ENCODE measurements at regions not wholly inside any gene's neighbourhood (a gene's known extent, or its start where the extent isn't known, plus 50 kb on each side); places are given as distances from the start of the nearest gene placed in this dataset.
"Not testable (repeated sequence)": the region's sequence is repeated elsewhere in the genome, so short reads cannot be mapped to it uniquely, and the experiment has no call there.

DNA sequence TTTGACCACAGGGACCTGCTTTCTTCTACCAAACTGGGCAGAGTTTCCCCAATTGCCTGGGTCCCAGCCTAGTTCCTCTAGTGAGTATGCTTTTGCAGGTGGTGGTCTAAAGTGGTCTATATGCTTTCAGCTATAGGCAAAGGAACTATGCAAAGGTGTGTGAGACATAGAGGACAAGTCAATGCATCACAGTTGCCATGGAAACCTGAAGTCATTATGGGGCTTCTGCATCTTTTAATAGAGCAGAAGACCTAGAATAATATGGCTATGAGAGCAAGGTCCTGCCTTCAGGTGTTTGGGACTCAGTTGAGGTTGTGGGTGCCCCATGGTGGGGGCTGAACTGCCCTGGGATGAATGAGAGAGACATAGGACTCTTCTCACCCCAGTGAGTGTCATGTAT, 92.1 kb upstream of the RAB40AL start:
- no peak for DNase-seq
- H3K4me1 ChIP-seq (ENCODE audit: control insufficient read depth, insufficient read depth, low read length, poor library complexity, severe bottlenecking): no peaks in the 10 kb centered on the region
- H3K9me3 ChIP-seq (ENCODE audit: control insufficient read depth, low read length): no peaks in the 10 kb centered on the region
- no peaks in the 10 kb centered on the region for H3K36me3 ChIP-seq (ENCODE audit: control insufficient read depth, insufficient read depth, low read length)
- H3K27ac ChIP-seq (ENCODE audit: insufficient read depth, low read length, poor library complexity, severe bottlenecking): no peak overlapping the region
- no peaks in the 10 kb centered on the region for H3K27me3 ChIP-seq (replicated peaks; ENCODE audit: control insufficient read depth, insufficient read depth, low read length, poor library complexity, severe bottlenecking)
- H3K4me3 ChIP-seq (ENCODE audit: insufficient read depth, low read depth, low read length, poor library complexity, severe bottlenecking): no peak overlapping the region

DNA sequence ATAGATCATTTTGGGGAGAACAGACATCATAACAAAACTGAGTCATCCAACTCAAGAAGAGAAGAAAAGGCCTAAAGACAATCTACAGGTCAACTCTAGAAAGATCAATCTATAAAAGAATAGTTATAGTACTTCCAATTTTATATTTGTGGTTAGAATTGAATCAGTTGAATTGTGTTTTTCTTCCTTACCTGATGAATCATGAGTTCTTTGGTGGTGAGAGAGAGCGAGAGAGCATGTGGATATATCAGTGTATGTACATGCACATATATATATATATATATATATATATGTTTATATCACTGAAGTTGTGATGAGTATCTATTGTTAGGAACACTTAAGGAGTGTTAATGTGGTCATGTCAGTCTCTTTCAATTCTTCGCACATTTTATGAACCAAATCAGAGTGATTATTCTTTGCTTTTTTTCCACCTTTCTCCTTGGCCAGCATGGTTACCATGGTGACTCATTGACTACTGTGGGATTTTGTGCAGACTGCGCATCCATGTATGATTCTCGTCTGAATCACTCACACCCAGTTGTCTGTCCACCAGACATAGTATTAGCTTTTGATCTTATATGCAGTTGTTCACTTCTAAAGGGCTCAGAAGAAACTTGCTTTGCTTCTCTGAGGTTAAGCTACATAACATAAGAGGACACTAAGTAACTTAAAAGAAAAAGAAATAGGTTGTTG, 90.4 kb upstream of the RAB40AL start:
- no peak for DNase-seq
- Histone ChIP-seq H3K4me3 (ENCODE audit: insufficient read depth, low read depth, low read length, poor library complexity, severe bottlenecking) (no peak overlapping the region), H3K9me3 (ENCODE audit: control insufficient read depth, low read length) (no peaks in the 10 kb centered on the region), H3K27me3 (replicated peaks; ENCODE audit: control insufficient read depth, insufficient read depth, low read length, poor library complexity, severe bottlenecking) (no peaks in the 10 kb centered on the region), H3K36me3 (ENCODE audit: control insufficient read depth, insufficient read depth, low read length) (no peaks in the 10 kb centered on the region), H3K27ac (ENCODE audit: insufficient read depth, low read length, poor library complexity, severe bottlenecking) (no peak overlapping the region), H3K4me1 (ENCODE audit: control insufficient read depth, insufficient read depth, low read length, poor library complexity, severe bottlenecking) (no peaks in the 10 kb centered on the region)

DNA sequence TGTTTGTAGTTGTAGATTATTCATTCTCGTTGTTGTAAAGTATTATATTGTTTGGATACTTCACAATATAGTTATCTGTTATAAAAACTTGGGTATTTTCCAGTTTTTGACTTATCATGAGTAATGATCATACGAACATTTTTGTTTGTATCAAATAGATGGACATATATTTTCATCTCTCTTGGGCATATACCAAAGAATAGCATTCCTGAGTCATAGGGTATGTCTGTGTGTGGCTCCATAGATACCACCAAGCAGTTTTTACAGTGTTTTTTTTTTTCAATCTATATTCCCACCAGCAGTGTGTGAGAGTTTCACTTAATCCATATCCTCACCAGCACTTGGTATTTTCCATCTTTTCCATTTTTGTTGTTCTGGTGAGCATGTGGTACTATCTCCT, 89.7 kb upstream of the RAB40AL start:
- no peak for DNase-seq
- H3K27ac ChIP-seq (ENCODE audit: insufficient read depth, low read length, poor library complexity, severe bottlenecking): no peak overlapping the region

DNA sequence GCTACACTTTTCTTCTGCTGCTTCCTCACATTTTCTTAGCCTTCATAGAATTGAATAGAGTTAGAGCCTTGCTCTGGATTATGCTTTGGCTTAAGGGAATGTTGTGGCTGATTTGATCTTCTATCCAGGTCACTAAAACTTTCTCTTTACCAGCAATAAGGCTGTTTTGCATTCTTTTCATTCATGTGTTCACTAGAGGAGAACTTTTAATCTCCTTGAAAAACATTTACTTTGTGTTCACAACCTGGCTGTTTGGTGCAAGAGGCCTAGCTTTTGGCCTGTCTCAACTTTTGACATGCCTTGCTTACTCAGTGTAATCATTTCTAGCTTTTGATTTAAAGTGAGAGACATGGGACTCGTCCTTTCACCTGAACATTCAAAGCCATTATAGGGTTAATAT, 87.7 kb upstream of the RAB40AL start:
- no peak for DNase-seq
- H3K4me3 ChIP-seq (ENCODE audit: insufficient read depth, low read depth, low read length, poor library complexity, severe bottlenecking): no peak overlapping the region
- no peaks in the 10 kb centered on the region for H3K36me3 ChIP-seq (ENCODE audit: control insufficient read depth, insufficient read depth, low read length)
- H3K9me3 ChIP-seq (ENCODE audit: control insufficient read depth, low read length): no peaks in the 10 kb centered on the region
- no peak overlapping the region for H3K27ac ChIP-seq (ENCODE audit: insufficient read depth, low read length, poor library complexity, severe bottlenecking)
- H3K4me1 ChIP-seq (ENCODE audit: control insufficient read depth, insufficient read depth, low read length, poor library complexity, severe bottlenecking): no peaks in the 10 kb centered on the region
- H3K27me3 ChIP-seq (replicated peaks; ENCODE audit: control insufficient read depth, insufficient read depth, low read length, poor library complexity, severe bottlenecking): no peaks in the 10 kb centered on the region

More for the DNA sequence above, 89.7 kb upstream of the RAB40AL start:
- Histone ChIP-seq H3K27me3 (replicated peaks; ENCODE audit: control insufficient read depth, insufficient read depth, low read length, poor library complexity, severe bottlenecking) (no peaks in the 10 kb centered on the region), H3K4me1 (ENCODE audit: control insufficient read depth, insufficient read depth, low read length, poor library complexity, severe bottlenecking) (no peaks in the 10 kb centered on the region), H3K9me3 (ENCODE audit: control insufficient read depth, low read length) (no peaks in the 10 kb centered on the region), H3K4me3 (ENCODE audit: insufficient read depth, low read depth, low read length, poor library complexity, severe bottlenecking) (no peak overlapping the region), H3K36me3 (ENCODE audit: control insufficient read depth, insufficient read depth, low read length) (no peaks in the 10 kb centered on the region)

DNA sequence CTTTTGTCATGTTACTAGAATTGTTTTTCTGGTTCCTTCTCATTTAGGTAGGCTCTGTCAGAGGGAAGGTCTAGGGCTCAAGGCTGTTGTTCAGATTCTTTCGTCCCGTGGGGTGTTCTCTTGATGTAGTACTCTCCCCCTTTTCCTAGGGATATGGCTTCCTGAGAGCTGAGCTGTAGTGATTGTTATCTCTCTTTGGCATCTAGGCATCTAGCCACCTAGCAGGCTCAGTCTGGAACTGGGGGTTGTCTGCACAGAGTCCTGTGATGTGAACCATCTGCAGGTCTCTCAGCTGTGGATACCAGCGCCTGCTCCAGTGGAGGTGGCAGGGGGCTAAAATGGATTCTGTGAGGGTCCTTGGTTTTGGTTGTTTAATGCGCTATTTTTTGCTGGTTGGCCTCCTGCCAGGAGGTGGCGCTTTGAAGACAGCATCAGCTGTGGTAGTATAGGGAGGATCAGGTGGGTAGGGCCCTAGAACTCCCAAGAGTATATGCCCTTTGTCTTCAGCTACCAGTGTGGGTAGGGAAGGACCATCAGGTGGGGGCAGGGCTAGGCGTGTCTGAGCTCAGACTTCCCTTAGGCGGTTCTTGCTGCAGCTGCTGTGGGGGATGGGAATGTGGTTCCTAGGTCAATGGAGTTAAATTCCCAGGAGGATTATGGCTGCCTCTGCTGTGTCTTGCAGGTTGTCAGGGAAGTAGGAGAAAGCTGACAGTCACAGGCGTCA, 78.1 kb upstream of the RAB40AL start:
- H3K4me1 ChIP-seq (ENCODE audit: control insufficient read depth, insufficient read depth, low read length, poor library complexity, severe bottlenecking); H3K36me3 ChIP-seq (ENCODE audit: control insufficient read depth, insufficient read depth, low read length); H3K27me3 ChIP-seq (replicated peaks; ENCODE audit: control insufficient read depth, insufficient read depth, low read length, poor library complexity, severe bottlenecking); H3K4me3 ChIP-seq (ENCODE audit: insufficient read depth, low read depth, low read length, poor library complexity, severe bottlenecking); H3K27ac ChIP-seq (ENCODE audit: insufficient read depth, low read length, poor library complexity, severe bottlenecking); DNase-seq; H3K9me3 ChIP-seq (ENCODE audit: control insufficient read depth, low read length): not testable (repeated sequence)

DNA sequence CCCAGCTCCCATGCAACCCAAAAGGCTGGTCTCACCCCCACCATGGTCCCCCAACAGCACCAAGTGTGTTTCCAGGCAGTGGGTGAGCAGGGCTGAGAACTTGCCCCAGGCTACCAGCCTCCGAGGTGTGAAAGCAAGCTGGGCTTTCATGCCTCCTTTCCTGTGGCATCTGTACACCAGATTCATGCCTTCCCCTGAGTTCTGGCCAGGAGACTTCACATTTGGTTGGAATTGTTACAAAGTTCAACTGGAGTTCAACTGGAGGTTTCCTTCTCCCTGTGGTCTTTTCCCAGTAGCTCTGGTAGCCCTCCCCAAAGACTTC, 77.6 kb upstream of the RAB40AL start:
- Histone ChIP-seq H3K4me3 (ENCODE audit: insufficient read depth, low read depth, low read length, poor library complexity, severe bottlenecking) (no peak overlapping the region), H3K9me3 (ENCODE audit: control insufficient read depth, low read length) (no peaks in the 10 kb centered on the region), H3K27me3 (replicated peaks; ENCODE audit: control insufficient read depth, insufficient read depth, low read length, poor library complexity, severe bottlenecking) (no peaks in the 10 kb centered on the region), H3K36me3 (ENCODE audit: control insufficient read depth, insufficient read depth, low read length) (no peaks in the 10 kb centered on the region), H3K4me1 (ENCODE audit: control insufficient read depth, insufficient read depth, low read length, poor library complexity, severe bottlenecking) (no peaks in the 10 kb centered on the region), H3K27ac (ENCODE audit: insufficient read depth, low read length, poor library complexity, severe bottlenecking) (no peak overlapping the region)
- DNase-seq: no peak

DNA sequence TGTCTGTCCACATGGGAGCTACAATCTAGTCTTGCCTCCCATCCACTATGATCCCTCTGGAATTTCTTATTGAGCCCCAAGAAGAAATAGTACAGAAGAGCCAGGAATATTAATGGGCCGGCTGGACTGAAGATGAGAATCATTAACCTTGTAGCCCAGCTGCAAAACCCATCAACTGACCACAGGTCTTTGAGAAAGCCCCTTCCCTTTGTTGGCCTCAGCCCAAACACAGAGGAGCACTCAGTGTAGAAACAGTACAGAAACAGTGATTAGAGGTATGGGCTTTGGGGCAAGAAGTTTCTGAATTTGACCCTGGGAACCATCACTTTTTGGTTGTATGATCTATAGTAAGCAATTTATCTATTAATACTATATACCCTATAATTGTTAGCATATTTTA, 76.8 kb upstream of the RAB40AL start:
- Histone ChIP-seq H3K36me3 (ENCODE audit: control insufficient read depth, insufficient read depth, low read length) (no peaks in the 10 kb centered on the region), H3K4me1 (ENCODE audit: control insufficient read depth, insufficient read depth, low read length, poor library complexity, severe bottlenecking) (no peaks in the 10 kb centered on the region), H3K27ac (ENCODE audit: insufficient read depth, low read length, poor library complexity, severe bottlenecking) (no peak overlapping the region), H3K27me3 (replicated peaks; ENCODE audit: control insufficient read depth, insufficient read depth, low read length, poor library complexity, severe bottlenecking) (no peaks in the 10 kb centered on the region), H3K9me3 (ENCODE audit: control insufficient read depth, low read length) (no peaks in the 10 kb centered on the region), H3K4me3 (ENCODE audit: insufficient read depth, low read depth, low read length, poor library complexity, severe bottlenecking) (no peak overlapping the region)
- no peak for DNase-seq

DNA sequence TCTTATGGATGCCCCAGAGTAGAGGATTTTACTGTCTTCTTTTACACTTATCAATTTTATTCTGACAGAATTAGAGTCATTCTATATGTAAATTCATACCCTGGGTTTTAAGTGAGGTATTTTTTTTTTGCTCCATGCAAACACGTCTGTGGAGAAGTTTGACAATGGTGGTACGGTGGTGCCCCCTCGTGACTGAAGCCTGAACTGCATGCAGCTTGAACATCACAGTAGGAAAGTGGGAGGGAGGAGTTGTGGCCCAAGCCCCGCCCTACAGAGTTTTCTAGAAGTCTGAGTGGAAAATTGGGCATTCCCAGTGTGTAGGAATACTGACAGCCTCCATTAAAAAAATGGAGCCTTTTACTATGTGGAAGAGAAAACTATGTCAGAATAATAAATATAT, 73.3 kb upstream of the RAB40AL start:
- H3K4me3 ChIP-seq (ENCODE audit: insufficient read depth, low read depth, low read length, poor library complexity, severe bottlenecking): no peak overlapping the region
- no peak overlapping the region for H3K27ac ChIP-seq (ENCODE audit: insufficient read depth, low read length, poor library complexity, severe bottlenecking)
- H3K9me3 ChIP-seq (ENCODE audit: control insufficient read depth, low read length): no peaks in the 10 kb centered on the region
- peak; percentile 46 to 69 (median 62) for DNase-seq
- no peaks in the 10 kb centered on the region for H3K27me3 ChIP-seq (replicated peaks; ENCODE audit: control insufficient read depth, insufficient read depth, low read length, poor library complexity, severe bottlenecking)
- H3K4me1 ChIP-seq (ENCODE audit: control insufficient read depth, insufficient read depth, low read length, poor library complexity, severe bottlenecking): no peaks in the 10 kb centered on the region
- no peaks in the 10 kb centered on the region for H3K36me3 ChIP-seq (ENCODE audit: control insufficient read depth, insufficient read depth, low read length)

DNA sequence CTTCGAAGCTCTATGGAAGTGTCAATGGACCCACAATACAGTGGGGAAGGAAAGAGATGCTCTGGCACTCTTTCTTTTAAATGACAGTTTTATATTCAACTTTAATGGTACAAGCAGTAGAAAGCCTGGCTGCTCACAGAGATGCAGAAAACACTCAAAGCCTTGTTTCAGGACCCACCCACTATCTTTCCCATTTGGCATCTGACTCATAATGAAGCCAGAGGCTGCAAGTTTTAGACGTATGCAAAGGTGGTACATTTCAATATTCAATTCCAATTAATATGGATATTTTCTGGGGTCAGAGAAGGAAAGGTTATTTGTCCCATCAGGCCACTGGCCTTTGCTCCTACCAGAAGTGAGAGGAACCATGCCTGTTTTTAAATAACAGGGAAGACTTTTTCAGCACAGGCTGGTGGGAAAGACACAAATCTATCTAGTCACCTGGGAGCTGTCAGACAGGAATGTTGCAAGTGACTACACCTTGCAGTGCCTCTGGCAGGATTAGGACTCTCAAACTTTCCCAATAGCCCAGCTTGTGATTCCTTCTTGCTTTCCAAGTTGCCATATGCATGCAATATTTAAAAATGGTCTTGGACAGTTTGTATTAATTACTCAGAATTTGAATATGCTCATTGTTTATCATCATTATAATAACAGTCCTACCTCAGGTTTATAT, 70.0 kb upstream of the RAB40AL start:
- H3K9me3 ChIP-seq (ENCODE audit: control insufficient read depth, low read length): no peaks in the 10 kb centered on the region
- DNase-seq: no peak
- H3K4me3 ChIP-seq (ENCODE audit: insufficient read depth, low read depth, low read length, poor library complexity, severe bottlenecking): no peak overlapping the region
- no peak overlapping the region for H3K27ac ChIP-seq (ENCODE audit: insufficient read depth, low read length, poor library complexity, severe bottlenecking)
- H3K4me1 ChIP-seq (ENCODE audit: control insufficient read depth, insufficient read depth, low read length, poor library complexity, severe bottlenecking): no peaks in the 10 kb centered on the region
- no peaks in the 10 kb centered on the region for H3K27me3 ChIP-seq (replicated peaks; ENCODE audit: control insufficient read depth, insufficient read depth, low read length, poor library complexity, severe bottlenecking)
- no peaks in the 10 kb centered on the region for H3K36me3 ChIP-seq (ENCODE audit: control insufficient read depth, insufficient read depth, low read length)

DNA sequence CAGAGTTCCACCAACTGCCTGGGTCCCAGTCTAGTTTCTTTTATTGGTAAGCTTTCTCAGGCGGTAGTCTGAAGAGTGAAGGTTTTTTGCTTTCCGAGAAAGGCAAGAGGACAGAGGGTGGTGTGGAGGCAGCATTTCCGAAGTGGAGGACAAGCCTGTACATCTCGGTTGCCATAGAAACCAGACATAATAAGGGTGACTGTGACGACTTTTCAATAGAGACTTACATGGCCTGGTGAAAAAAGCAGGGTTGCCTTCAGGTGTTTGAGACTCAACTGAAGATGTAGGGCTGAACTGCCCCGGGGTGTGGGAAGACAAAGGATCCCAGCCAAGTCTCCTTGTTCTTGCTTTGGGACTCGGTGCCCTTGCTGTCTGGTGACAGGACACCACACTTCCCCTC, 53.6 kb upstream of the RAB40AL start:
- Histone ChIP-seq H3K36me3 (ENCODE audit: control insufficient read depth, insufficient read depth, low read length) (no peaks in the 10 kb centered on the region), H3K4me1 (ENCODE audit: control insufficient read depth, insufficient read depth, low read length, poor library complexity, severe bottlenecking) (no peaks in the 10 kb centered on the region), H3K4me3 (ENCODE audit: insufficient read depth, low read depth, low read length, poor library complexity, severe bottlenecking) (no peak overlapping the region), H3K9me3 (ENCODE audit: control insufficient read depth, low read length) (no peaks in the 10 kb centered on the region), H3K27me3 (replicated peaks; ENCODE audit: control insufficient read depth, insufficient read depth, low read length, poor library complexity, severe bottlenecking) (no peaks in the 10 kb centered on the region), H3K27ac (ENCODE audit: insufficient read depth, low read length, poor library complexity, severe bottlenecking) (no peak overlapping the region)
- DNase-seq: no peak

All from effector memory CD4-positive, alpha-beta T cell (primary cell).